ENCODE measurements at regions not wholly inside any gene's neighbourhood (a gene's known extent, or its start where the extent isn't known, plus 50 kb on each side); places are given as distances from the start of the nearest gene placed in this dataset.

GRCh38 chr10:4353059-4353655 lies 472.9 kb upstream of the AKR1E2 start:
- Histone ChIP-seq H3K9me3 (replicated peaks; ENCODE audit: control insufficient read depth, insufficient read depth, low read length) (no peaks in the 10 kb centered on the region), H3K27ac (ENCODE audit: insufficient read depth, low read depth, low read length) (peak overlapping the region; percentile 94), H3K36me3 (ENCODE audit: control insufficient read depth in 2 of 2, extremely low read depth in 1 of 2, insufficient read depth in 2 of 2, low read length in 2 of 2) (no peaks in the 10 kb centered on the region), H3K9me1 (replicated peaks; ENCODE audit: control insufficient read depth, extremely low read depth, insufficient read depth, low read length) (no peaks in the 10 kb centered on the region), H3K4me1 (ENCODE audit: control insufficient read depth, extremely low read depth, insufficient read depth, low read length) (peaks cover 51% of the 10 kb centered on the region), H3K27me3 (ENCODE audit: control insufficient read depth in 2 of 2, insufficient read depth in 2 of 2, low read length in 2 of 2) (no peaks in the 10 kb centered on the region), H3K4me2 (ENCODE audit: insufficient read depth, low read length) (no peak overlapping the region), H3K9ac (replicated peaks; ENCODE audit: extremely low read depth, insufficient read depth, low read length) (peak overlapping the region; percentile 77), H4K20me1 (replicated peaks; ENCODE audit: control insufficient read depth, extremely low read depth, insufficient read depth, low read length) (no peaks in the 10 kb centered on the region), H3K4me3 (replicated peaks in 1 of 3; ENCODE audit: insufficient read depth in 1 of 3, low read depth in 1 of 3, low read length in 3 of 3) (no peak overlapping the region), H3K79me2 (ENCODE audit: control insufficient read depth, insufficient read depth, low read length) (no peaks in the 10 kb centered on the region), H2AFZ (ENCODE audit: low read depth, low read length) (no peak overlapping the region)
- FAIRE-seq, result no peak
- peak; percentile 59 for DNase-seq (ENCODE audit: low read depth, low spot score)
- no peak for TF ChIP-seq POLR2A (IDR thresholded peaks at IDR 0.05; ENCODE audit: low read depth, low read length)
- TF ChIP-seq MYC (IDR thresholded peaks at IDR 0.05; ENCODE audit: low read depth, low read length), result no peak
- TF ChIP-seq JUN (IDR thresholded peaks at IDR 0.05; ENCODE audit: borderline replicate concordance, insufficient read depth, insufficient read length, low read depth), result no peak
- no peak for TF ChIP-seq MAX (IDR thresholded peaks at IDR 0.05; ENCODE audit: insufficient read depth, insufficient read length)
- TF ChIP-seq FOS (IDR thresholded peaks at IDR 0.05; ENCODE audit: borderline replicate concordance, insufficient read depth, low read length), result no peak
- no peak for TF ChIP-seq POLR2AphosphoS5 (IDR thresholded peaks at IDR 0.05; ENCODE audit: insufficient read depth, low read depth, low read length)
- TF ChIP-seq GATA2 (IDR thresholded peaks at IDR 0.05; ENCODE audit: insufficient read depth, insufficient read length, low read depth, low read length), result no peak
- no peak for TF ChIP-seq EZH2 (IDR thresholded peaks at IDR 0.05; ENCODE audit: borderline replicate concordance, low read depth, low read length, severe bottlenecking)
- TF ChIP-seq, protein P1, sequence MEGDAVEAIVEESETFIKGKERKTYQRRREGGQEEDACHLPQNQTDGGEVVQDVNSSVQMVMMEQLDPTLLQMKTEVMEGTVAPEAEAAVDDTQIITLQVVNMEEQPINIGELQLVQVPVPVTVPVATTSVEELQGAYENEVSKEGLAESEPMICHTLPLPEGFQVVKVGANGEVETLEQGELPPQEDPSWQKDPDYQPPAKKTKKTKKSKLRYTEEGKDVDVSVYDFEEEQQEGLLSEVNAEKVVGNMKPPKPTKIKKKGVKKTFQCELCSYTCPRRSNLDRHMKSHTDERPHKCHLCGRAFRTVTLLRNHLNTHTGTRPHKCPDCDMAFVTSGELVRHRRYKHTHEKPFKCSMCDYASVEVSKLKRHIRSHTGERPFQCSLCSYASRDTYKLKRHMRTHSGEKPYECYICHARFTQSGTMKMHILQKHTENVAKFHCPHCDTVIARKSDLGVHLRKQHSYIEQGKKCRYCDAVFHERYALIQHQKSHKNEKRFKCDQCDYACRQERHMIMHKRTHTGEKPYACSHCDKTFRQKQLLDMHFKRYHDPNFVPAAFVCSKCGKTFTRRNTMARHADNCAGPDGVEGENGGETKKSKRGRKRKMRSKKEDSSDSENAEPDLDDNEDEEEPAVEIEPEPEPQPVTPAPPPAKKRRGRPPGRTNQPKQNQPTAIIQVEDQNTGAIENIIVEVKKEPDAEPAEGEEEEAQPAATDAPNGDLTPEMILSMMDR (IDR thresholded peaks at IDR 0.05; ENCODE audit: extremely low read depth in 1 of 2, insufficient read depth in 1 of 2, low read depth in 1 of 2, low read length in 2 of 2), result no peak
- dilution Hi-C loops (cut with MboI; ENCODE audit: extremely low pct_ligation_motif_present, low sequenced_read_pairs), result no loop called here
- POLR2A ChIA-PET, result no interaction called here
- intact Hi-C loops (cut with micrococcal nuclease), result loop anchor here (1.0 to 10.0 kb wide), 7 partner anchors 304 to 1158 kb away; no protein-coding TSS in a partner anchor
- no TSS peak for BruUV-seq (replicated peaks)
- CTCF ChIA-PET, result interaction anchor here (1.3 to 1.4 kb wide), 2 partner anchors 97 to 127 kb away, joined by 3 read pairs; no protein-coding TSS in a partner anchor
